LHCN-M2 (cell line): ENCODE measurements at regions not wholly inside any gene's neighbourhood (a gene's known extent, or its start where the extent isn't known, plus 50 kb on each side); places are given as distances from the start of the nearest gene placed in this dataset.
"Not testable (repeated sequence)": the region's sequence is repeated elsewhere in the genome, so short reads cannot be mapped to it uniquely, and the experiment has no call there.

Experiments used
- DNase-seq: peaks from one replicate; pipeline ENCODE4 v3.0.0-alpha.2; 2012; ENCODE audit warnings: low read depth

GRCh38 chr6:106724848-106725247 is 95.5 kb downstream of the QRSL1 start:
- DNase-seq = peak; percentile 20

- no peak for DNase-seq
These were observed 95.0 kb downstream of the QRSL1 start for GRCh38 chr6:106724337-106724736.

GRCh38 chr6:106723419-106723818 is 94.0 kb downstream of the QRSL1 start:
- not testable (repeated sequence) for DNase-seq

GRCh38 chr6:106721189-106721588 is 91.8 kb downstream of the QRSL1 start:
- not testable (repeated sequence) for DNase-seq
